Subcutaneous abdominal adipose tissue (tissue), 5 donors: ENCODE measurements at regions not wholly inside any gene's neighbourhood (a gene's known extent, or its start where the extent isn't known, plus 50 kb on each side); places are given as distances from the start of the nearest gene placed in this dataset.

Experiments
- H3K27ac ChIP-seq: one replicate; pipeline ENCODE4 v1.7.0; 2013; ENCODE audit warnings: low read depth, mild to moderate bottlenecking, inconsistent platforms, low read length, moderate library complexity
- H3K27me3 ChIP-seq, 5 donors: one replicate each; pipeline ENCODE4 v1.7.0; 2013; ENCODE audit warnings: low read length in 5 of 5, inconsistent platforms in 1 of 5; ENCODE audit not compliant: control insufficient read depth in 5 of 5, insufficient read depth in 4 of 5
- H3K36me3 ChIP-seq, 5 donors: one replicate each; pipeline ENCODE4 v1.7.0; 2013; ENCODE audit warnings: low read length in 5 of 5; ENCODE audit not compliant: control insufficient read depth in 5 of 5, insufficient read depth in 5 of 5
- H3K4me1 ChIP-seq, 5 donors: one replicate each; pipeline ENCODE4 v1.7.0; 2013; ENCODE audit warnings: low read length in 5 of 5, mild to moderate bottlenecking in 3 of 5, moderate library complexity in 1 of 5; ENCODE audit not compliant: control insufficient read depth in 5 of 5, insufficient read depth in 5 of 5
- H3K4me3 ChIP-seq, 5 donors: one replicate each; pipeline ENCODE4 v1.7.0; 2013; ENCODE audit warnings: low read length in 5 of 5, low read depth in 1 of 5
- H3K9ac ChIP-seq, 5 donors: one replicate each; pipeline ENCODE4 v1.7.0; 2013; ENCODE audit warnings: low read length in 5 of 5, mild to moderate bottlenecking in 4 of 5, moderate library complexity in 3 of 5
- H3K9me3 ChIP-seq, 5 donors: one replicate each; pipeline ENCODE4 v1.7.0; 2013; ENCODE audit warnings: low read length in 5 of 5; ENCODE audit not compliant: control insufficient read depth in 5 of 5
- donor health status: healthy.
- donor health status: healthy.
- donor health status: healthy.
- donor health status: healthy.
- donor health status: healthy.

DNA sequence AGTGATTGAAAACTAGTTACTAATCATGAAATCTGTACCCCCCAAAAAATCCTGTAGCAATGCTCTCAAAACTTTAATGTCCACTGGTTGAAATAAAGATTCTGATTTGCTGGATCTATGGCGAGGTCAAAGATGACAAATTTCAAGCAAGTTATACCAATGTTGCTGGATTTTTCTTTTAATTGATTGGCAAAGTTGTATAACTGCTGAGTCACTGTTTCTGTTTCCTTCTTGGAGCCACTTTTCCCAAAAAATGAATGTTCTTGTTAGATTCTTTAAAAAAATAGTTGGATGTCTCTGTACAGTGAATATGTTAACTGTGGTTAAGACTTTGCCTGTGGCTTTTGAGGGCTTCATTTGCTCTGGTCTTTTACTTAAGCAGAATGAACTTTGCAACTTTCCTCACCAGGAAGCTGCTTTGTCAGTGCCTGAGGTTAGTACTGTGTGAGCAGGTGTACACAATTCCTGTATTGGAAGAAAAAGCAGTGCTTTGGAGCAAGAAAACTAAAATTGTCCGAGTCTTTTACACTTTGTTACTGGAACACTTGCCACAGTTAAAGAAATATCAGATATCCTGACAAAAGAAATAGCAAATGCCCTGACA lies 1211.9 kb downstream of the MRPL39 start:
- Histone ChIP-seq H3K4me3 (no peak overlapping the region), H3K4me1 (peaks cover 0 to 4% (median 0%) of the 10 kb centered on the region in 5 donors), H3K9me3 (no peaks in the 10 kb centered on the region), H3K36me3 (no peaks in the 10 kb centered on the region), H3K27me3 (no peaks in the 10 kb centered on the region), H3K9ac (no peak overlapping the region), H3K27ac (no peak overlapping the region)

DNA sequence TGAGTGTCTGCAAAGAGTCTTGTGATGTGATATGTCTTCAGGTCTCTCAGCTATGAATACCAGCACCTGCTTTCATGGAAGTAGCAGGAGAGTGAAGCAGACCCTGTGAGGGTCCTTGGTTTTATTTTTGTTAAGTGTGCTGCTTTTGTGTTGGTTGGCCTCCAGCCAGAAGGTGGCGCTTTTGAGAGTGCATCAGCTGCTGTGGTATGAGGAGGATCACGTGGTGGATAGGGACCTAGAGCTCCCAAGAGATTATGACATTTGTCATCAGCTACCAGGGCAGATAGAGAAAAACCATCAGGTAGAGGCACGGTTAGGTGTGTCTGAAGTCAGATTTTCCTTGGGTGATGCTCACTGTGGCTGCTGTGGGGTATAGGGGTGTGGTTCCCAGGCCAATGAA lies 1232.1 kb downstream of the MRPL39 start:
- H3K9ac ChIP-seq, result no peak overlapping the region
- no peaks in the 10 kb centered on the region for H3K36me3 ChIP-seq
- H3K4me1 ChIP-seq, result no peaks in the 10 kb centered on the region
- no peak overlapping the region for H3K4me3 ChIP-seq
- H3K9me3 ChIP-seq, result no peaks in the 10 kb centered on the region
- no peak overlapping the region for H3K27ac ChIP-seq
- no peaks in the 10 kb centered on the region for H3K27me3 ChIP-seq

DNA sequence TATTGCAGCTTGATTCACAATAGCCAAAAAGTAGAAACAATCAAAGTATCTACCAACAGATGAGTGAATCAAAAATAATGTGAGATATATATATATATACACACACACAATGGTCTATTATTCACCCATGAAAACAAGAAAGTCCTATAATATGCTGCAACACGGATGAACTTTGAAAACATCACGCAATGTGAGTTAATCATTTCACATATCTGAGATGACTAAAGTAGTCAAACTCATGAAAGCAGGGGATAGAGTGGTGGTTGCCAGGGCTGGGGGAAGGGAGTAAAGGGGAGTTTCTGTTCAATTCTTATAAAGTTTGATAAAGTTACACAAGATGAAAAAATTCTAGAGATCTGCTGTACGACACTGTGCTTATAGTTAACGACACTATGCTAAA lies 1234.8 kb downstream of the MRPL39 start:
- no peak overlapping the region for H3K9ac ChIP-seq
- H3K4me1 ChIP-seq, result no peaks in the 10 kb centered on the region
- H3K27me3 ChIP-seq, result no peaks in the 10 kb centered on the region
- H3K36me3 ChIP-seq, result no peaks in the 10 kb centered on the region
- H3K9me3 ChIP-seq, result no peaks in the 10 kb centered on the region
- no peak overlapping the region for H3K4me3 ChIP-seq
- no peak overlapping the region for H3K27ac ChIP-seq

DNA sequence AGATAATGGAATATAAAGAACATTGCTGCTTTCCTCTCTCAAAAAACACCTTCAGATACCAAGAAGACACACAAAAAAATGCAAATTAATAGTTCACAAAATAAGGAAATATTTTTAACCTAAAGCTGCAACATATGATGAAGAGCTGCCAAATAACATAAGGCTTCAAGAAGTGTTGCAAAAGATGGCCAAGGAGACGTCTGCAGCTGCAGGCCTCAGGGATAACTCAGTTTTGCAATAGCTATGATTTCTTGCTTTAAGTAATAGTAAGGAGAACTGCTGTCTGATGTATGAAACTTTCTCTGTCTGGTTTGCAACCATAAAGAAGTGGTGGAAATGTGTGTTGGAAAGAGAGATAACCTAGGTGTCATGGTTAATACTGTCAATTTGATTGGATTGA lies 1237.5 kb downstream of the MRPL39 start:
- Histone ChIP-seq H3K9me3 (no peaks in the 10 kb centered on the region), H3K27ac (no peak overlapping the region), H3K36me3 (no peaks in the 10 kb centered on the region), H3K27me3 (no peaks in the 10 kb centered on the region), H3K4me1 (no peaks in the 10 kb centered on the region), H3K9ac (no peak overlapping the region), H3K4me3 (no peak overlapping the region)

DNA sequence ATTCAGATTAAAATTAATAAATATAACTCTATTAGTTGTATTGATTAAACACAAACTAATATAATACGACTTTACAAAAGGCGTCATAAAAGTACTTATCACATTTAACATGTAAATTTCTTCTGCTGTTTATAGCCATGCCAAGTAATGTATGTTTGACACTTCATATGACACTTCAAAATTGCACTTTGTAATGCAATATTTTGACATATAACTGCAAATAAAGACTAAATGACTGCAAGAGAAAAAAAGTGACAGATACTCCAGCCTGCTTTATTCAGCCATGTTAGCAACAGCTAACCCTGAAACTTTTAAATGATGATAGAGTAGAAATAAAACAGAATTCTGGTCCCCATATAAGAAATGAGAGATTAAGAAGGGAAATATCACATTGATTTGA lies 1238.0 kb downstream of the MRPL39 start:
- H3K4me3 ChIP-seq, result no peak overlapping the region
- no peaks in the 10 kb centered on the region for H3K4me1 ChIP-seq
- H3K36me3 ChIP-seq, result no peaks in the 10 kb centered on the region
- H3K9ac ChIP-seq, result no peak overlapping the region
- H3K27me3 ChIP-seq, result no peaks in the 10 kb centered on the region
- no peaks in the 10 kb centered on the region for H3K9me3 ChIP-seq
- H3K27ac ChIP-seq, result no peak overlapping the region

DNA sequence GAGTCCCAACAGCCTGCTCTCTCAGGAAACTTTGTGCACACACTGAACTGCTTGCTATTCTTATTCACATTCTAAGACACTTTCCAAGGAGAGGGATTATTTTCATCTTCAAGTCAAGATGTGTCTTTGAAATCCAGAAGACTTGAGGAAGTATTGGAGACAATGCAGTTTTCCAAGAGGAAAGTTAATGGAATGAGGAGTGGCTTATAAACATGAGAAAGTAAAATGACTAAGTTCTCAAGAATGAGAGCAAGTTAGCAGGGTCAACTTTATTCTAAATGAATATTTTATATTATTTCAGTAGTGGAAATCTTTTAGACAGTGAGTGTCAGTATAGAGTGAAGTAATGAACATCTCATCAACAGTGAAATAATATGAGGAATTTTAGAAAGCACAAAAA lies 1239.3 kb downstream of the MRPL39 start:
- Histone ChIP-seq H3K9ac (no peak overlapping the region), H3K4me1 (no peaks in the 10 kb centered on the region), H3K27ac (no peak overlapping the region), H3K27me3 (no peaks in the 10 kb centered on the region), H3K36me3 (no peaks in the 10 kb centered on the region), H3K4me3 (no peak overlapping the region), H3K9me3 (no peaks in the 10 kb centered on the region)

DNA sequence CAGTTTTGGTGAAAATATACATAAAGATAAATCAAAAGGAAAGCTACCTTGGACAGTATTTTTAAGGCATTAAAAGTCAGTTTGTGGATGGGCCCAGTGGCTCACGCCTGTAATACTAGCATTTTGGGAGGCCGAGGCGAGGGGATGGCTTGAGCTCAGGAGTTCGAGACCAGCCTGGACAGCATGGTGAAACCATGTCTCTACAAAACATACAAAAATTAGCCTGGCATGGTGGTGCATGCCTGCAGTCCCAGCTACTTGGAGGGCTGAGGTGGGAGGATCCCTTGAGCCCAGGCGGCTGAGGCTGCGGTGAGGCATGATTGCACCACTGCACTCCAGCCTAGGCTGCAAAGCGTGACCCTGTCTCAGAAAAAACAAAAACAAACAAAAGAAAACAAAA lies 1253.8 kb downstream of the MRPL39 start:
- Histone ChIP-seq H3K27ac (no peak overlapping the region), H3K4me3 (no peak overlapping the region), H3K36me3 (no peaks in the 10 kb centered on the region), H3K27me3 (no peaks in the 10 kb centered on the region), H3K9ac (no peak overlapping the region), H3K4me1 (no peaks in the 10 kb centered on the region), H3K9me3 (no peaks in the 10 kb centered on the region)

DNA sequence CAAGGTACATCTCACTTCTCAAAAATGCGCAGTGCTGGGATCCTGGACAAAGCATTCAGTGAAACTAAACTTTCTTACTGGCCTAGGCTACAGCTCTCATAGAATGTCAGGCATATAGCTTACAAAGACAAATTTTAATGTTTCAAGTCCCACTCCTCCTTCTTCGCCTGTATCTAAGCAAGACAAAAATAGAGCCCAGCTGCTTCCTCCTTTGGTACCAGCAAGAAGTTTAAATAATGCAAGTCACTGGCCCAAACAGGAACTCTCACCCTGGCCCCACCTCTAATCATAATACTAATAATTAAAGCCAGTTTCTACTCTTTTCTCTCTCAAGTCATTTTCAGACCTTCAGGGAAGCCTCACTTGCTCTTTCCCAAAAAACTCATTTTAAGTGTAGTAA lies 1267.9 kb downstream of the MRPL39 start:
- H3K9ac ChIP-seq, result no peak overlapping the region

DNA sequence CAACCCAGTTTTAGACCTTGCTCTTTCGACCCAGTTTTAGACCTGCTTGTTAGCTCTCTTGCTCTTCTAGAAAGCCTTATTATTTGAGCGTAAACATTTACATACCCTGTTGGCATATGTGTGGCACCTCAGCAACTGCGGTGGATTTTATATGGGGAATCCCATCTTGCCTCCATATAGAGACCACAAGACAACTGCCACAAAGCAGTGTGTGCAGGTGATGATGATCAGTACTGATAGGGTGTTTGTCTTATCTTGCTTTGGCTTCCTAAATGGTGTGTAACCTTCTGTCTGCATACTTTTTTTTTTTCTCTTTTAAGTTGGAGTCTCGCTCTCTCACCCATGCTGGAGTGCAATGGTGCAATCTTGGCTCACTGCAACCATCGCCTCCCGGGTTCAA lies 1270.8 kb downstream of the MRPL39 start:
- Histone ChIP-seq H3K27me3 (no peaks in the 10 kb centered on the region), H3K4me1 (peaks cover 0 to 4% (median 0%) of the 10 kb centered on the region in 5 donors), H3K27ac (no peak overlapping the region), H3K9me3 (peaks cover 0 to 6% (median 0%) of the 10 kb centered on the region in 5 donors), H3K4me3 (no peak overlapping the region), H3K36me3 (no peaks in the 10 kb centered on the region), H3K9ac (no peak overlapping the region)

More for the DNA sequence above, 1267.9 kb downstream of the MRPL39 start:
- Histone ChIP-seq H3K36me3 (no peaks in the 10 kb centered on the region), H3K27me3 (no peaks in the 10 kb centered on the region), H3K9me3 (peaks cover 0 to 6% (median 0%) of the 10 kb centered on the region in 5 donors), H3K4me3 (no peak overlapping the region), H3K4me1 (peaks cover 0 to 4% (median 0%) of the 10 kb centered on the region in 5 donors), H3K27ac (no peak overlapping the region)

DNA sequence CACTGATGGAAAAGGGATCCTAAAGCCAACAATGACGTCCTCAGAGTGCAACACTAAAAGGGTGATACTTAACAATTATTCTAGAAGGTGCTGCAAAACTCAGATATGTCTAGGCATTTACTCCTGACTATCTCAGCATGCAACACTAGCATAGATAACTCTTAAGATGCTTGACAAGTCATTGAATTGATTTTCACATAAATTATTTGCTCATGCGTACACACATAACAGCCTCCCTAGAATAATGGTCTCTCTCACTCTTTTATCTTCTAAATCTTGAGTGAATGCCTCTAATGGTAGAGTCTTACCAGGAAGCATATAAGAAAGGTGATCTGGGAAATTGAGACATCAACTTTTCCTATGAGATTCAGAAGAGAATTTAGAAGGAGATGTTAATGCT lies 1283.7 kb downstream of the MRPL39 start:
- no peaks in the 10 kb centered on the region for H3K27me3 ChIP-seq
- H3K4me1 ChIP-seq, result no peaks in the 10 kb centered on the region
- H3K36me3 ChIP-seq, result no peaks in the 10 kb centered on the region
- no peak overlapping the region for H3K4me3 ChIP-seq
- H3K9me3 ChIP-seq, result no peaks in the 10 kb centered on the region
- no peak overlapping the region for H3K9ac ChIP-seq
- no peak overlapping the region for H3K27ac ChIP-seq
